ENCODE measurements at regions not wholly inside any gene's neighbourhood (a gene's known extent, or its start where the extent isn't known, plus 50 kb on each side); places are given as distances from the start of the nearest gene placed in this dataset.

GRCh38 chr2:12641441-12641840 is 75.3 kb upstream of the TRIB2 start:
- H3K36me3 ChIP-seq (replicated peaks) = no peaks in the 10 kb centered on the region
- no peak overlapping the region for H3K4me3 ChIP-seq
- no peaks in the 10 kb centered on the region for H3K4me1 ChIP-seq
- DNase-seq (ENCODE audit: low spot score in 2 of 2) = no peak
- no peaks in the 10 kb centered on the region for H3K27me3 ChIP-seq (ENCODE audit: low read depth)
- in situ Hi-C loops (cut with MboI; ENCODE audit: low sequenced_read_pairs) = no loop called here
- no peaks in the 10 kb centered on the region for H3K9me3 ChIP-seq

GRCh38 chr2:12642332-12642731 is 74.4 kb upstream of the TRIB2 start:
- Histone ChIP-seq H3K27me3 (ENCODE audit: low read depth) (no peaks in the 10 kb centered on the region), H3K36me3 (replicated peaks) (no peaks in the 10 kb centered on the region), H3K4me1 (no peaks in the 10 kb centered on the region), H3K9me3 (no peaks in the 10 kb centered on the region), H3K4me3 (no peak overlapping the region)
- in situ Hi-C loops (cut with MboI; ENCODE audit: low sequenced_read_pairs) = no loop called here
- DNase-seq (ENCODE audit: low spot score in 2 of 2) = no peak

GRCh38 chr2:12642859-12643258 is 73.9 kb upstream of the TRIB2 start:
- in situ Hi-C loops (cut with MboI; ENCODE audit: low sequenced_read_pairs) = no loop called here
- Histone ChIP-seq H3K9me3 (no peaks in the 10 kb centered on the region), H3K4me1 (no peaks in the 10 kb centered on the region), H3K27me3 (ENCODE audit: low read depth) (no peaks in the 10 kb centered on the region), H3K36me3 (replicated peaks) (no peaks in the 10 kb centered on the region), H3K4me3 (no peak overlapping the region)
- DNase-seq (ENCODE audit: low spot score in 2 of 2) = no peak

GRCh38 chr2:12649602-12650400 is 66.9 kb upstream of the TRIB2 start:
- no peaks in the 10 kb centered on the region for H3K27me3 ChIP-seq (ENCODE audit: low read depth)
- H3K4me3 ChIP-seq = no peak overlapping the region
- in situ Hi-C loops (cut with MboI; ENCODE audit: low sequenced_read_pairs) = no loop called here
- no peak for DNase-seq (ENCODE audit: low spot score in 2 of 2)
- H3K36me3 ChIP-seq (replicated peaks) = no peaks in the 10 kb centered on the region
- H3K9me3 ChIP-seq = no peaks in the 10 kb centered on the region
- H3K4me1 ChIP-seq = no peaks in the 10 kb centered on the region

- H3K4me3 ChIP-seq = no peak overlapping the region
- in situ Hi-C loops (cut with MboI; ENCODE audit: low sequenced_read_pairs) = no loop called here
- H3K27me3 ChIP-seq (ENCODE audit: low read depth) = no peaks in the 10 kb centered on the region
- DNase-seq (ENCODE audit: low spot score in 2 of 2) = no peak
- H3K9me3 ChIP-seq = no peaks in the 10 kb centered on the region
- H3K4me1 ChIP-seq = no peaks in the 10 kb centered on the region
- no peaks in the 10 kb centered on the region for H3K36me3 ChIP-seq (replicated peaks)
Measured at GRCh38 chr2:12651641-12652040, 65.1 kb upstream of the TRIB2 start.

GRCh38 chr2:12652723-12653122 is 64.0 kb upstream of the TRIB2 start:
- no peaks in the 10 kb centered on the region for H3K36me3 ChIP-seq (replicated peaks)

GRCh38 chr2:12657560-12657959 is 59.2 kb upstream of the TRIB2 start:
- Histone ChIP-seq H3K4me1 (no peaks in the 10 kb centered on the region), H3K9me3 (no peaks in the 10 kb centered on the region), H3K27me3 (ENCODE audit: low read depth) (no peaks in the 10 kb centered on the region), H3K4me3 (no peak overlapping the region), H3K36me3 (replicated peaks) (no peaks in the 10 kb centered on the region)
- in situ Hi-C loops (cut with MboI; ENCODE audit: low sequenced_read_pairs) = no loop called here
- no peak for DNase-seq (ENCODE audit: low spot score in 2 of 2)

More at GRCh38 chr2:12652723-12653122, 64.0 kb upstream of the TRIB2 start:
- Histone ChIP-seq H3K4me1 (no peaks in the 10 kb centered on the region), H3K9me3 (no peaks in the 10 kb centered on the region), H3K4me3 (no peak overlapping the region), H3K27me3 (ENCODE audit: low read depth) (no peaks in the 10 kb centered on the region)
- DNase-seq (ENCODE audit: low spot score in 2 of 2) = no peak
- in situ Hi-C loops (cut with MboI; ENCODE audit: low sequenced_read_pairs) = no loop called here

GRCh38 chr2:12658310-12658945 is 58.3 kb upstream of the TRIB2 start:
- H3K4me1 ChIP-seq = no peaks in the 10 kb centered on the region
- H3K9me3 ChIP-seq = no peaks in the 10 kb centered on the region
- DNase-seq (ENCODE audit: low spot score in 2 of 2) = no peak
- no peaks in the 10 kb centered on the region for H3K27me3 ChIP-seq (ENCODE audit: low read depth)
- H3K36me3 ChIP-seq (replicated peaks) = no peaks in the 10 kb centered on the region
- in situ Hi-C loops (cut with MboI; ENCODE audit: low sequenced_read_pairs) = no loop called here
- no peak overlapping the region for H3K4me3 ChIP-seq

- no peaks in the 10 kb centered on the region for H3K36me3 ChIP-seq (replicated peaks)
- H3K27me3 ChIP-seq (ENCODE audit: low read depth) = no peaks in the 10 kb centered on the region
- H3K4me1 ChIP-seq = no peaks in the 10 kb centered on the region
- no peak overlapping the region for H3K4me3 ChIP-seq
- in situ Hi-C loops (cut with MboI; ENCODE audit: low sequenced_read_pairs) = no loop called here
- no peak for DNase-seq (ENCODE audit: low spot score in 2 of 2)
- H3K9me3 ChIP-seq = no peaks in the 10 kb centered on the region
Measured at GRCh38 chr2:12661489-12661888, 55.2 kb upstream of the TRIB2 start.

DNA sequence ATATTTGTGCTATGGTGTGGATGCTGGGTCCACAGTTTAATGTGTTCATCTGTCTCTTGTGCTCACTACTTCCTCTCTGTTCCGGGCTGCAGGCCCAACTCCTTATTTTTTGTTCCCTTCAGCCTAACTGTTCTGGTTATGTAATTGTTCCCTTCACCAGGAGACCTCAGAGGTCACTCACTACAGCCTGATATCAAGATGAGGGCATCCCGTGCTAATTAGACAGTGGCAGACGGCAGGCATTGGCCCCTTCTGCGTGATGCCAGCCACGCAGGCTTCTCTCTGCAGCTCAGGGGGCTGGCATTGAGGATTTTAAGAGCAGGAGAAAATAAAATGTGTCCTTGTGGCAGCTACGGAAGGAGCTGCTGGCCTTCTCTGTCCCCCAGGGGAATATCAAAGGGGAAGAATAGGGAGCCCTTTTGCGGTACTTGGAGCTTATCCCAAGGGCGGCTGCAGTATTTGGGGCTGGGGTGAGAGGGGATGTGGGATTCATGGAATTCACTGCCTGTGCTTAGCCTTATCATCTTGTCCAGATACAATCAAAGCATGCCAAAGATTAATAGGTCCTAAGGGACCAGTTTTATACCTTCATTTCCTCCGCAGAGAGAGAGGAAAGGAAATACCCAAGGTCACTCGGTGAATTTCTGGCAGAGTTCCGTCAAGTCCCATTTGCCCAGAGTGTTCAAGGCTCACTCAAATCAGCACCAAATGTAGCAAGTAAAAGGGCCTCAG is 53.3 kb upstream of the TRIB2 start:
- Histone ChIP-seq H3K27me3 (ENCODE audit: low read depth) (no peaks in the 10 kb centered on the region), H3K9me3 (no peaks in the 10 kb centered on the region), H3K4me1 (no peaks in the 10 kb centered on the region), H3K36me3 (replicated peaks) (no peaks in the 10 kb centered on the region), H3K4me3 (no peak overlapping the region)
- DNase-seq (ENCODE audit: low spot score in 2 of 2) = no peak
- in situ Hi-C loops (cut with MboI; ENCODE audit: low sequenced_read_pairs) = no loop called here

- Histone ChIP-seq H3K4me1 (no peaks in the 10 kb centered on the region), H3K27me3 (ENCODE audit: low read depth) (no peaks in the 10 kb centered on the region), H3K9me3 (no peaks in the 10 kb centered on the region), H3K36me3 (replicated peaks) (no peaks in the 10 kb centered on the region), H3K4me3 (no peak overlapping the region)
- in situ Hi-C loops (cut with MboI; ENCODE audit: low sequenced_read_pairs) = no loop called here
- DNase-seq (ENCODE audit: low spot score in 2 of 2) = no peak
Measured at GRCh38 chr2:12665334-12665733, 51.4 kb upstream of the TRIB2 start.

- in situ Hi-C loops (cut with MboI; ENCODE audit: low sequenced_read_pairs) = no loop called here
- H3K36me3 ChIP-seq (replicated peaks) = no peaks in the 10 kb centered on the region
- H3K4me1 ChIP-seq = no peaks in the 10 kb centered on the region
- H3K4me3 ChIP-seq = no peak overlapping the region
- no peak for DNase-seq (ENCODE audit: low spot score in 2 of 2)
- H3K9me3 ChIP-seq = no peaks in the 10 kb centered on the region
- H3K27me3 ChIP-seq (ENCODE audit: low read depth) = no peaks in the 10 kb centered on the region
Measured at GRCh38 chr2:12666445-12666844, 50.3 kb upstream of the TRIB2 start.

Data from HAP-1 (cell line).